ENCODE measurements at regions not wholly inside any gene's neighbourhood (a gene's known extent, or its start where the extent isn't known, plus 50 kb on each side); places are given as distances from the start of the nearest gene placed in this dataset.
"Not testable (repeated sequence)": the region's sequence is repeated elsewhere in the genome, so short reads cannot be mapped to it uniquely, and the experiment has no call there.

- no peak for DNase-seq
- Mint-ChIP-seq H3K4me1 (ENCODE audit: low read depth, unreplicated experiment) (no peaks in the 10 kb centered on the region), H3K36me3 (ENCODE audit: insufficient read depth, unreplicated experiment) (no peaks in the 10 kb centered on the region), H3K27me3 (ENCODE audit: unreplicated experiment) (no peaks in the 10 kb centered on the region), H3K4me3 (ENCODE audit: low read depth, unreplicated experiment) (no peak overlapping the region), H3K27ac (ENCODE audit: unreplicated experiment) (no peak overlapping the region), H3K9me3 (ENCODE audit: low read depth, unreplicated experiment) (peaks cover 12% of the 10 kb centered on the region)
- TF ChIP-seq, protein P1, sequence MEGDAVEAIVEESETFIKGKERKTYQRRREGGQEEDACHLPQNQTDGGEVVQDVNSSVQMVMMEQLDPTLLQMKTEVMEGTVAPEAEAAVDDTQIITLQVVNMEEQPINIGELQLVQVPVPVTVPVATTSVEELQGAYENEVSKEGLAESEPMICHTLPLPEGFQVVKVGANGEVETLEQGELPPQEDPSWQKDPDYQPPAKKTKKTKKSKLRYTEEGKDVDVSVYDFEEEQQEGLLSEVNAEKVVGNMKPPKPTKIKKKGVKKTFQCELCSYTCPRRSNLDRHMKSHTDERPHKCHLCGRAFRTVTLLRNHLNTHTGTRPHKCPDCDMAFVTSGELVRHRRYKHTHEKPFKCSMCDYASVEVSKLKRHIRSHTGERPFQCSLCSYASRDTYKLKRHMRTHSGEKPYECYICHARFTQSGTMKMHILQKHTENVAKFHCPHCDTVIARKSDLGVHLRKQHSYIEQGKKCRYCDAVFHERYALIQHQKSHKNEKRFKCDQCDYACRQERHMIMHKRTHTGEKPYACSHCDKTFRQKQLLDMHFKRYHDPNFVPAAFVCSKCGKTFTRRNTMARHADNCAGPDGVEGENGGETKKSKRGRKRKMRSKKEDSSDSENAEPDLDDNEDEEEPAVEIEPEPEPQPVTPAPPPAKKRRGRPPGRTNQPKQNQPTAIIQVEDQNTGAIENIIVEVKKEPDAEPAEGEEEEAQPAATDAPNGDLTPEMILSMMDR (IDR thresholded peaks at IDR 0.05; ENCODE audit: unreplicated experiment) = no peak
- intact Hi-C loops (cut with micrococcal nuclease; ENCODE audit: unreplicated experiment) = no loop called here
- CTCF ChIA-PET = no interaction called here
- no TSS peak for BruUV-seq (replicated peaks)
These were observed 265.7 kb downstream of the SHOX start for GRCh38 chrX:896256-896655.

DNA sequence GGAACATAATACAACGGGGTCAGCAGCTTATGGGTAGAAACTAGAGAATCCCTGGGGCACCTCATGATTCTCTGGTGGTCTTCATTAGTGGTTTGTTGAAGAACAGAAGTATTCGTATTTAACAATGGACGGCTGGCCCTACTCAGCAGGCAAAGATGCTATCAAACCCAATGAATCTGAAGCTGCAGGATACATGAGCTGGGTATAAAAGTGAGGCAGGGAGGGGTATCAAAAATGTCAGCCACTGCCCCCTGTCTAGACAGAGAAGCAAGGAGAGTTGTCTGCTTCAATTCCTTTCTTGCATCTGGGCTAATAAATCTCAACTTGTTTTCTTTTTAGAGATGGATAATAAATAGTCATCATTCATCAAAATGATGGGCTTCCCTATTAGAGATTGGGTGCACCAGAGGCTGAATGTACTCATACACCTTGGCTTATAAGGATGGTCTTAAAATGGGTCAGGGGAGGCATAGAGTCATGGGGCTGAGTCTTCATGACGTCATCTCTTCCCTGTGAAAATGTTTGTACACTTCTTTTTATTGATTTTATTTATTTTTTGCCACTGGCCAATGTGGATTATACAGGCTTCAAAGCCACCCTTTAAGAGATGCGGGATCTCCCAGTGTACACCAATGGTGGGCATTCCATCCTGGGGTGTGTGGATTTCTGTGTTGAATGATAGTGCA lies 259.5 kb downstream of the SHOX start:
- peaks cover 4% of the 10 kb centered on the region for H3K9me3 Mint-ChIP-seq (ENCODE audit: low read depth, unreplicated experiment)
- TF ChIP-seq, protein P1 (IDR thresholded peaks at IDR 0.05; ENCODE audit: unreplicated experiment) = no peak
- H3K27me3 Mint-ChIP-seq (ENCODE audit: unreplicated experiment) = no peaks in the 10 kb centered on the region
- BruUV-seq (replicated peaks) = no TSS peak
- H3K4me1 Mint-ChIP-seq (ENCODE audit: low read depth, unreplicated experiment) = no peaks in the 10 kb centered on the region
- H3K36me3 Mint-ChIP-seq (ENCODE audit: insufficient read depth, unreplicated experiment) = no peaks in the 10 kb centered on the region
- no peak overlapping the region for H3K4me3 Mint-ChIP-seq (ENCODE audit: low read depth, unreplicated experiment)
- CTCF ChIA-PET = no interaction called here
- no peak for DNase-seq
- intact Hi-C loops (cut with micrococcal nuclease; ENCODE audit: unreplicated experiment) = no loop called here
- no peak overlapping the region for H3K27ac Mint-ChIP-seq (ENCODE audit: unreplicated experiment)

DNA sequence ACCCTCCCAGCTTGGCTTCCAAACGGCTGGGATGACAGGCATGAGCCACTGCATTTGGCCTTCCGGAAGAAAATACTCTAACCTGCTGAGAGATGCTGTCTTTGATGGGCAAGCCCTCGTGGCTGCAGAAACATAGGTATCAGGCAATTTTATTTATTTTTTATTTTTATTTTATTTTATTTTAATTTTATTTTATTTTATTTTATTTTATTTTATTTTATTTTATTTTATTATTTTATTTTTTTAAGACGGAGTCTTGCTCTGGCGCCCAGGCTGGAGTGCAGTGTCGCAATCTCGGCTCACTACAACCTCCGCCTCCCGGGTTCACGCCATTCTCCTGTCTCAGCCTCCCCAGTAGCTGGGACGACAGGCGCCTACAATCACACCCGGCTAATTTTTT lies 257.1 kb downstream of the SHOX start:
- DNase-seq; H3K4me3 Mint-ChIP-seq (ENCODE audit: low read depth, unreplicated experiment); CTCF ChIA-PET; H3K4me1 Mint-ChIP-seq (ENCODE audit: low read depth, unreplicated experiment); H3K27ac Mint-ChIP-seq (ENCODE audit: unreplicated experiment); H3K36me3 Mint-ChIP-seq (ENCODE audit: insufficient read depth, unreplicated experiment); H3K9me3 Mint-ChIP-seq (ENCODE audit: low read depth, unreplicated experiment); intact Hi-C loops (cut with micrococcal nuclease; ENCODE audit: unreplicated experiment); BruUV-seq (replicated peaks); H3K27me3 Mint-ChIP-seq (ENCODE audit: unreplicated experiment): not testable (repeated sequence)

GRCh38 chrX:883588-883987 lies 253.0 kb downstream of the SHOX start:
- BruUV-seq (replicated peaks) = no TSS peak
- Mint-ChIP-seq H3K9me3 (ENCODE audit: low read depth, unreplicated experiment) (peaks cover 13% of the 10 kb centered on the region), H3K4me1 (ENCODE audit: low read depth, unreplicated experiment) (no peaks in the 10 kb centered on the region), H3K27ac (ENCODE audit: unreplicated experiment) (no peak overlapping the region), H3K36me3 (ENCODE audit: insufficient read depth, unreplicated experiment) (no peaks in the 10 kb centered on the region), H3K4me3 (ENCODE audit: low read depth, unreplicated experiment) (no peak overlapping the region), H3K27me3 (ENCODE audit: unreplicated experiment) (no peaks in the 10 kb centered on the region)
- TF ChIP-seq, protein P1 (IDR thresholded peaks at IDR 0.05; ENCODE audit: unreplicated experiment) = no peak
- intact Hi-C loops (cut with micrococcal nuclease; ENCODE audit: unreplicated experiment) = no loop called here
- CTCF ChIA-PET = no interaction called here
- no peak for DNase-seq

DNA sequence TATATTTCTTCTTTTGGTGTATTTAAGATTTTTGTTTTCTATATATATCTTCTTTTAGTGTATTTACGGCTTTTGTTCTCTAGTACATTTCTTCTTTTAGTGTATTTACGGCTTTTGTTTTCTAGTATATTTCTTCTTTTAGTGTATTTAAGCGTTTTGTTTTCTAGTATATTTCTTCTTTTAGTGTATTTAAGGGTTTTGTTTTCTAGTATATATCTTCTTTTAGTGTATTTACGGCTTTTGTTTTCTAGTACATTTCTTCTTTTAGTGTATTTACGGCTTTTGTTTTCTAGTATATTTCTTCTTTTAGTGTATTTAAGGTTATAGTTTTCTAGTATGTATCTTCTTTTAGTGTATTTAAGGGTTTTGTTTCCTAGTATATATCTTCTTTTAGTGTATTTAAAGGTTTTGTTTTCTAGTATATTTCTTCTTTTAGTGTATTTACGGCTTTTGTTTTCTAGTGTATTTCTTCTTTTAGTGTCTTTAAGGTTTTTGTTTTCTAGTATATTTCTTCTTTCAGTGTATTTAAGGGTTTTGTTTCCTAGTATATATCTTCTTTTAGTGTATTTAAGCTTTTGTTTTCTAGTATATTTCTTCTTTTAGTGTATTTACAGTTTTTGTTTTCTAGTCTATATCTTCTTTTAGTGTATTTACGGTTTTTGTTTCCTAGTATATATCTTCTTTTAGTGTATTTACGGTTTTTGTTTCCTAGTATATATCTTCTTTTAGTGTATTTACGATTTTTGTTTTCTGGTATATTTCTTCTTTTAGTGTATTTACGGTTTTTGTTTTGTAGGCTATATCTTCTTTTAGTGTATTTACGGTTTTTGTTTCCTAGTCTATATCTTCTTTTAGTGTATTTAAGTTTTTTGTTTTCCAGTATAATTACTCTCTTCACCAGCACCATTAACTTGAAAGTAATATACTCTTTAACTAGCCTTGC lies 249.4 kb downstream of the SHOX start:
- H3K4me3 Mint-ChIP-seq (ENCODE audit: low read depth, unreplicated experiment); H3K27ac Mint-ChIP-seq (ENCODE audit: unreplicated experiment); H3K27me3 Mint-ChIP-seq (ENCODE audit: unreplicated experiment); H3K36me3 Mint-ChIP-seq (ENCODE audit: insufficient read depth, unreplicated experiment); CTCF ChIA-PET; DNase-seq; BruUV-seq (replicated peaks); intact Hi-C loops (cut with micrococcal nuclease; ENCODE audit: unreplicated experiment); H3K4me1 Mint-ChIP-seq (ENCODE audit: low read depth, unreplicated experiment): not testable (repeated sequence)
- peaks cover 13% of the 10 kb centered on the region for H3K9me3 Mint-ChIP-seq (ENCODE audit: low read depth, unreplicated experiment)
